Hematopoietic multipotent progenitor cell treated with erythropoietin and hydrocortisone succinate and interleukin-3 and kit ligand, for 6 days (in vitro differentiated cells): ENCODE measurements at regions not wholly inside any gene's neighbourhood (a gene's known extent, or its start where the extent isn't known, plus 50 kb on each side); places are given as distances from the start of the nearest gene placed in this dataset.

Experiments used
- DNase-seq: peaks from one replicate; pipeline ENCODE4 v3.0.0-alpha.2; 2015

DNA sequence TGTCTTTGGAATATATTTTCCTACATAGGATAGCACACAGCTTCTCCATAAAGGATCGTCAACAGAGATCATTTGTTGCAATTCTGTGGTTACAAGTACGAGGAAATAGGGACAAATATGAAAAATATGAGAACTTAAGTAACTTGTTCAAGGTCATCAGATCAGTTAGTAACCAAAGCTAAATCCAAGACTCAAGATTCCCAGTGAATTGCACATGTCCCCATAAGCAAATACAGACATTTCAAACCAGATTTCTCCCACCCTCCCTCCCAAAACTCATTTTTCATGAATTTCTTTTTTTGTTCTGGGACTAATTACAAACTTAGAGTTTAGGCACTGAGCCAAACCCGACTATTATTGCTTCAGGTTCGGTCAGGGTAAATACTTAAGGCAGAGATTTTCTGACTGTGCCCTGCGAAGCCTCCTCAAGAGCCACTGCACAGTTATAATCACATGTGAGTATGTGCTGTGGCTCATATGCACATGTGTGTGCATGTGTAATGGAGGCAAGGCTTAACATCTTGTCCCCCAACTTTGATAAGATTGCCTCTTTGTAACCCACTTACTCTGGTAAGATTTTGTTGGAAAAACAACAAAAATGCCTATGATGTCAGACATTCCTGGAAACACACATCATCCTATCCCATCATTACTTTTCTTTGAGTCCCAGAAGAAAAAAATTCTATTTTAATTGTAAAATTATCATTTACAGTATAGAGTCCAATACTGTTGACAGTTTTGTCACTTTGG lies 216.2 kb downstream of the CD83 start:
- DNase-seq: no peak

GRCh38 chr6:14335071-14335470 lies 217.5 kb downstream of the CD83 start:
- no peak for DNase-seq

DNA sequence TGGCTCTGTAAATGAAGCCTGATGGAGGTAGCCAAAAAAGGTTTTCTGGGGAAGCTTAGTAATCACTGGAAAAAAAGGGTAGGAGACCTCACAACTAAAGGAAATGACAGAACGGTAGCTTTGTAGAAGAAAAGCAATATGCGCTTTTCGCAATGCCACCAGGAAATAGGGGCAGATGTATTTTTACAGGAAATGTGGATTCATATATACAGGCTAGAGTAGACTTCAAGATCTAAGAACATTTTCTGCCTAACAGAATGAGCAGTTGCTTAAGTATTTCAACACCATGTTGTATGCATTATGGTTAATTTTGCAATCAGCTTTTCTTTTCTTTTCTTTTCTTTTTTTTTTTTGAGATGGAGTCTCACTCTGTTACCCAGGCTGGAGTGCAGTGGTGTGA lies 219.6 kb downstream of the CD83 start:
- DNase-seq: peak; percentile 72

DNA sequence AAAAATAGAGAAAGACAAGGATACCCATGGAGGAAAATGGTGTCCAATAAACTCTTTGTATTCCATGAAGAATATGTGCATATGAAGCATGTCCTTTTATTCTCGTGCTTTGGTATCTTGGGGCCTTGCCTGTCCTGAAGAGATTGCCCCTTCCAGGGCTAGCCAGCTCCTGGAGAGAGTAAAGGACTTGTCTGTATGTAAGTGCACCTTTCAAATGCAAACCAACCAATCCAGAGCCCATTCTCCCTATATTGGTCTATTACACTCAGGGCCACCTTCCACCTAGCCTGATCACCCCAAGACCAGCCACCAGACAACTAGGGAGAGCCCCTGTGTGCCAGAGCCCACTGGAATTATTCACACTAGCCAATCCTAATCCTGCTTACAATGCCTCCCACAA lies 221.6 kb downstream of the CD83 start:
- DNase-seq: no peak

DNA sequence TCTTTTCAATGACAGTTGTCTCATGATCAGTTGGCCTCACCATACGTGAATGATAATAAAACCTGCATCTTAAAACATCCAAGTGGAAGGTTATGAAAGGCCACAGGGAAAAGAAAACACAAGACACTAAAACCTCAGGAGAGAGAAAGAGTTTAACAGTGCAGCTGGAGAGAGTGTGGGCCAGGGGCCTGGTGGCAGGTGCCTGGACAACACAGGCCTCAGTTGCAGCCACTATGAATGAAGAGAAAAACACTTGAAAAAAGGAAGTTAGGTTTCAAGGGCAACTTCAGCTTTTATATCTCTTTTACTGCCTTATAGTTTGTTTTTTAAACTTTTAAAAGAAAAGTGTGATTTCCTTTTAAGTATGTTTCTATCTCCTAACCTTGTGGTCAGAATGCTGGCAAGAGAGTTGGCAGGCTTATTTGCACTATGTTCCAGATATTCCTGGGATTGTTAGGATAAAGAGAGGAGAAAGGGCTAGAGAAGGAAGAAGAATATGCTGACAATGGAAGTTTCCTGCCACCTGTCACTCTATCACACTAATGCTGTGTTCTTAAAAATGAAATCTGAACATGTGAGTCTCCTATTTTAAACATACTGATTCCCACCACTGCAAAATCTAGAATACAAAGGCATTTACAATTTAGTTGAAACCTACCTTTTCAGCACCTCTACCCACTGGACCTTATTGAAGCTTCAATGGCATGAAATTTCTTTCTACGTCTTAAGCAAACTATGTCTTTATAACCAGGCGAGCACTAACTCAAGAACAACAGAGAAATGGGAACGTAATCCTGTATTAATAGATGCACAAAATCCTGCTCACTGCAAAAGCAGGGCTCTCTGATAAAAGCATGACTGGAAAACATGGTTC lies 222.4 kb downstream of the CD83 start:
- no peak for DNase-seq

GRCh38 chr6:14344486-14344885 lies 226.9 kb downstream of the CD83 start:
- DNase-seq: no peak

- DNase-seq: peak; percentile 24
Measured at GRCh38 chr6:14348389-14348788, 230.8 kb downstream of the CD83 start.

DNA sequence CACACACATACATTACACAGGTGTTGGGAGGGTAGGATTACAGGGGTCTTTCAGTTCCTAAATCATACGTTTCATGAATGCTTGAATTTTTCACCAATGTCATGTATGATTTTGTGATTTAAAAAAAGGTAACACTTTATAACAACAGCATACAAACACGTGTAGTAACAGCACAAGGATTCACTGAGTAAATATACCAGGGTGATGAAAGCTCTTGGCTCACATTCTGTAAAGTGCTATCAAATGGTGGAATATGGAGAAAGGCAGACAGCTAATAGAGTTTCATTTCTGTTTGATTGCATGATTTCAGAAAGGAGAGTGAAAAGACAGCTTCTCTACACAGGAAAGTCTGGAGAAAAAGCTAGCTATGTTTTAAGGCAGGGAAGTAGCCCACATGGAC lies 231.9 kb downstream of the CD83 start:
- no peak for DNase-seq

DNA sequence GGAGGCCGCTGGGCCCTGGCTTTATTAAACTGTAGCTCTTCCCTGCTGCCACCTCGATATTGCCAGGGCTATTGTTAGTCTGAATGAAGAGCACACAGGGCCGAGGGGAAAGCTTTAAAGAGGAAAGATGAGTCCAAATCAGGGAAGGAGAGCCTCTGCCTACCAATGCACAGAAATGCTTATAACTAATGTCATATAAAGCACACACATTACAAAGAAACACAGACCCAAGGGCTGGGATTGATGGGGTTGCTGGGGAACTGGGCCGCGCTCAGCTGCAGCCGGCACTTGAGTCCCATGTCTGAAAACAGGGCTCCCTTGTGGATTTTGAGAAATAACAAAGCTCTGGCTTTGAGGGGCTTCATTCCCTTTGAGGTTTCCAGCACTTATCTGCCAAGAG lies 232.6 kb downstream of the CD83 start:
- no peak for DNase-seq

- DNase-seq: no peak
Measured at GRCh38 chr6:14353281-14353680, 235.7 kb downstream of the CD83 start.

DNA sequence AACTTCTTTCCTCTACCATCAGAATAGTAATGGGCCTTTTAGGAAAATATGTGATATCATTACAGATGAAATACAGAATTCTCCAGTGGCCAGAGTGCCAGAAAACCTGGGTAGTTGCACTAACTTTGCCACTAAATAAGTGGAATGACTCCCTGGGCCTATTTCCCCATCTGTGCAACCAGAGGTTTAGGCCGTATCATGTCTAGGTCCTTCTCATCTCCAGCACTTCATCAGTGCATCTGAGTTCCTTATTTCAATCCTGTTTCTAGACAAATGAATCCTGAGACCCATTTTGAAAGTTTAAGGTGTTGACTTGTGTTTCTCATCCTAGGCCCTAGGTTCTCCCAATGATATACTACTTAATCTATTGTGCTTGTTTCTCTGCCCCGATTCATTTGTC lies 236.2 kb downstream of the CD83 start:
- no peak for DNase-seq

GRCh38 chr6:14354919-14355572 lies 237.5 kb downstream of the CD83 start:
- DNase-seq: peak; percentile 92

GRCh38 chr6:14359438-14359837 lies 241.9 kb downstream of the CD83 start:
- no peak for DNase-seq

- DNase-seq: no peak
Measured at GRCh38 chr6:14360565-14360964, 243.0 kb downstream of the CD83 start.

DNA sequence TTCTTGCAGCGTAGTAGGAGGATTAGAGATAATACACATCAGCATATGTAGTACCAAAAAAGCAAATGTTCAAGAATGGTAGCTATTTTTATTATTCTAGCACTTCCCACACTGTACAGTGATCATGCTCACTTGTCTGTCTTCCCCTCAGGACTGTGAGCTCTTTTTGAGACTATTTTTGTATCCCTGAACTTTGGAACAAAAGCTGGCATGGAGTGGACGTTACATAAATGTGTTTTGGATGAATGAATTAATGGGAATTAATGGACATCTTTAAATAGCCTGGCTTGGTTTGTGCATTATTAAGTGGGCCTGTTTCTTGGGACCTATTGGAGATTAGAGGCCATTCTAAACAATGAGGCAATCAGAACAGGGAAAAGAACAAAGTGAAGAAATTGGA lies 243.7 kb downstream of the CD83 start:
- no peak for DNase-seq

- no peak for DNase-seq
Measured at GRCh38 chr6:14361956-14362587, 244.5 kb downstream of the CD83 start.

- no peak for DNase-seq
Measured at GRCh38 chr6:14364370-14364769, 246.8 kb downstream of the CD83 start.

- no peak for DNase-seq
Measured at GRCh38 chr6:14365393-14365792, 247.8 kb downstream of the CD83 start.

GRCh38 chr6:14366315-14366714 lies 248.7 kb downstream of the CD83 start:
- DNase-seq: no peak

DNA sequence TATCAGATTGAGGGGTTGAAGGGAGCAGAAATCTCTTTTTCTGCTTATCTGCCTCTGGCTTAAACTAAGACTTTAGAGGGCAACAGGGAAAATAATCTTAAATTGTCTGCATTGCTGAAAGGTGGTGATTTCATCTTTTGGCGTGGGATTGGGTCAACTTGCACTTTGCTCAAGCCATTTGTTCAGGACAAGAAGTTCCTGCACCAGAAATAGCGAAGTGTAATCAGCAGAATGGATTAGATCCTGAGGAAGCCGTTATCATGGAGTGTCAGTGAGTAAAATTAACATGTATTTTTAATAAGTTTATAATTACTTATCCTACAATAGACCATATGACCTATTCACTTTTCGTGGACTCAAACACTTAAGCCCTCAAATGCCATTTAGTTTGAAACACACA lies 249.3 kb downstream of the CD83 start:
- DNase-seq: no peak

- DNase-seq: no peak
Measured at GRCh38 chr6:14367296-14367695, 249.7 kb downstream of the CD83 start.

- no peak for DNase-seq
Measured at GRCh38 chr6:14369717-14370116, 252.1 kb downstream of the CD83 start.

- no peak for DNase-seq
Measured at GRCh38 chr6:14371530-14371929, 254.0 kb downstream of the CD83 start.
